H1 (cell line): ENCODE measurements at regions not wholly inside any gene's neighbourhood (a gene's known extent, or its start where the extent isn't known, plus 50 kb on each side); places are given as distances from the start of the nearest gene placed in this dataset.

Experiments
- CTCF ChIA-PET: fragments of 300-600 bp; sonication (Branson Sonifier 250); formaldehyde crosslinking; loops from one replicate; lab custom pipeline; 2021; ENCODE audit not compliant: partially characterized antibody; lab: Charles Lee
- POLR2A ChIA-PET: fragments of 300-600 bp; sonication (Branson Sonifier 250); formaldehyde crosslinking; loops from one replicate; lab custom pipeline; 2021; ENCODE audit warnings: inconsistent platforms; ENCODE audit not compliant: partially characterized antibody; lab: Charles Lee
- DNase-seq, 2 experiments: peaks; one replicate each; pipeline versions ENCODE4 v3.0.0 to v3.0.0-alpha.2; 2010 to 2022; ENCODE audit warnings: low spot score in 2 of 2, low read depth in 1 of 2, mixed read lengths in 1 of 2
- FAIRE-seq: peaks from 2 replicates; lab custom pipeline; 2011; peaks lifted over from hg19 to GRCh38; lab: Jason Lieb, UNC
- H2AFZ ChIP-seq: 2 replicates; pipeline ENCODE4 v1.8.1; 2012; ENCODE audit warnings: low read length, inconsistent platforms
- H2AK5ac ChIP-seq: 2 replicates; pipeline ENCODE4 v1.6.1; 2013; ENCODE audit warnings: low read depth, low read length
- H2BK120ac ChIP-seq: replicated peaks from 2 replicates; pipeline ENCODE3; 2013; ENCODE audit warnings: low read depth, low read length, inconsistent platforms
- H2BK12ac ChIP-seq: 2 replicates; pipeline ENCODE4 v1.6.1; 2013; ENCODE audit warnings: low read depth, low read length
- H2BK15ac ChIP-seq: 2 replicates; pipeline ENCODE4 v1.6.1; 2013; ENCODE audit warnings: low read length
- H2BK20ac ChIP-seq: 2 replicates; pipeline ENCODE4 v1.6.1; 2013; ENCODE audit warnings: low read length
- H2BK5ac ChIP-seq: 2 replicates; pipeline ENCODE4 v1.6.1; 2013; ENCODE audit warnings: low read depth, low read length
- H3K14ac ChIP-seq: 2 replicates; pipeline ENCODE4 v1.6.1; 2013; ENCODE audit warnings: inconsistent platforms; ENCODE audit not compliant: insufficient read length
- H3K18ac ChIP-seq: 2 replicates; pipeline ENCODE4 v1.6.1; 2013; ENCODE audit warnings: low read length; ENCODE audit errors: extremely low read depth
- H3K23ac ChIP-seq: 2 replicates; pipeline ENCODE4 v1.6.1; 2013; ENCODE audit warnings: inconsistent platforms; ENCODE audit not compliant: insufficient read length
- H3K23me2 ChIP-seq: 2 replicates; pipeline ENCODE4 v1.6.1; 2013; ENCODE audit warnings: low read depth, low read length
- H3K27ac ChIP-seq: 2 replicates; pipeline ENCODE4 v1.6.1; 2011; ENCODE audit warnings: low read depth, low read length, inconsistent platforms
- H3K27me3 ChIP-seq, 4 experiments: replicated peaks in 1 of 4; 1 replicate in 1 of 4; 2 replicates in 3 of 4; pipeline versions ENCODE4 v1.6.1 to v1.8.1; 2011 to 2013; ENCODE audit warnings: low read length in 3 of 4, mild to moderate bottlenecking in 3 of 4, inconsistent platforms in 2 of 4, mixed read lengths in 2 of 4, moderate library complexity in 1 of 4; ENCODE audit not compliant: control insufficient read depth in 3 of 4, insufficient read depth in 3 of 4; ENCODE audit errors: extremely low read depth in 1 of 4
- H3K36me3 ChIP-seq, 4 experiments: 2 replicates each; pipeline versions ENCODE4 v1.6.1 to v1.8.1; 2011 to 2013; ENCODE audit warnings: mild to moderate bottlenecking in 4 of 4, low read length in 3 of 4, moderate library complexity in 2 of 4, control low read depth in 1 of 4, inconsistent platforms in 1 of 4; ENCODE audit not compliant: insufficient read depth in 4 of 4, control insufficient read depth in 2 of 4
- H3K4ac ChIP-seq: replicated peaks from 2 replicates; pipeline ENCODE3; 2013; ENCODE audit warnings: low read length, low read depth, mixed read lengths, inconsistent platforms; ENCODE audit not compliant: insufficient read length
- H3K4me1 ChIP-seq, 4 experiments: replicated peaks in 1 of 4; 1 replicate in 1 of 4; 2 replicates in 3 of 4; pipeline versions ENCODE4 v1.6.1 to v1.8.1; 2011 to 2013; ENCODE audit warnings: low read length in 3 of 4, inconsistent platforms in 2 of 4, mixed read lengths in 1 of 4; ENCODE audit not compliant: insufficient read depth in 4 of 4, control insufficient read depth in 3 of 4
- H3K4me2 ChIP-seq, 2 experiments: 2 replicates each; pipeline versions ENCODE4 v1.6.1 to v1.8.1; 2011 to 2013; ENCODE audit warnings: low read depth in 2 of 2, low read length in 2 of 2, control low read depth in 1 of 2, inconsistent platforms in 1 of 2, mild to moderate bottlenecking in 1 of 2; ENCODE audit not compliant: insufficient read depth in 1 of 2
- H3K4me3 ChIP-seq, 4 experiments: fragments of 200-600, 300-600 bp in 1 of 4; sonication (generic), shearing (Covaris generic), sonication (Bioruptor Twin) in 1 of 4; 2 replicates each; pipeline versions ENCODE4 v1.5.1 to v1.8.1; 2011 to 2016; ENCODE audit warnings: low read length in 4 of 4, low read depth in 3 of 4, control low read depth in 2 of 4, inconsistent platforms in 2 of 4, mild to moderate bottlenecking in 2 of 4, mixed read lengths in 1 of 4, moderate library complexity in 1 of 4; ENCODE audit not compliant: insufficient read depth in 2 of 4; ENCODE audit errors: extremely low read depth in 1 of 4
- H3K56ac ChIP-seq: replicated peaks from 2 replicates; pipeline ENCODE3; 2013; ENCODE audit warnings: low read depth, mild to moderate bottlenecking, mixed read lengths, low read length, inconsistent platforms; ENCODE audit not compliant: insufficient read length
- H3K79me1 ChIP-seq: 2 replicates; pipeline ENCODE4 v1.6.1; 2013; ENCODE audit warnings: low read depth, low read length, control low read depth
- H3K79me2 ChIP-seq, 2 experiments: 2 replicates each; pipeline versions ENCODE4 v1.6.1 to v1.8.1; 2012 to 2013; ENCODE audit warnings: low read length in 2 of 2, mild to moderate bottlenecking in 2 of 2, inconsistent platforms in 1 of 2; ENCODE audit not compliant: insufficient read depth in 2 of 2, control insufficient read depth in 1 of 2
- H3K9ac ChIP-seq, 4 experiments: replicated peaks in 1 of 4; 1 replicate in 1 of 4; 2 replicates in 3 of 4; pipeline versions ENCODE4 v1.6.1 to v1.8.1; 2011 to 2013; ENCODE audit warnings: low read depth in 3 of 4, low read length in 3 of 4, control low read depth in 2 of 4, mild to moderate bottlenecking in 2 of 4, moderate library complexity in 2 of 4, inconsistent platforms in 1 of 4; ENCODE audit errors: extremely low read depth in 1 of 4
- H3K9me3 ChIP-seq, 2 experiments: 2 replicates each; pipeline versions ENCODE4 v1.6.1 to v1.8.1; 2012 to 2013; ENCODE audit warnings: mild to moderate bottlenecking in 2 of 2, moderate library complexity in 2 of 2, control low read depth in 1 of 2, inconsistent platforms in 1 of 2, low read depth in 1 of 2, low read length in 1 of 2, mixed read lengths in 1 of 2; ENCODE audit not compliant: insufficient read depth in 2 of 2
- H4K20me1 ChIP-seq, 2 experiments: replicated peaks in 1 of 2; 2 replicates each; pipeline versions ENCODE3 to v1.8.1; 2011 to 2013; ENCODE audit warnings: inconsistent platforms in 2 of 2, low read length in 2 of 2, mild to moderate bottlenecking in 1 of 2; ENCODE audit not compliant: insufficient read depth in 2 of 2, control insufficient read depth in 1 of 2
- H4K5ac ChIP-seq: 2 replicates; pipeline ENCODE4 v1.6.1; 2013; ENCODE audit warnings: low read length, low read depth, mixed read lengths, inconsistent platforms; ENCODE audit not compliant: insufficient read length
- H4K8ac ChIP-seq: 2 replicates; pipeline ENCODE4 v1.8.0; 2013; ENCODE audit warnings: mild to moderate bottlenecking, moderate library complexity, low read length, inconsistent platforms; ENCODE audit not compliant: insufficient read depth; ENCODE audit errors: extremely low read depth
- H4K91ac ChIP-seq: replicated peaks from 2 replicates; pipeline ENCODE3; 2013; ENCODE audit warnings: low read length, mixed read lengths, inconsistent platforms; ENCODE audit not compliant: insufficient read length
- EGR1 ChIP-seq: IDR thresholded peaks from 2 replicates; pipeline ENCODE4 v1.6.1; 2011; ENCODE audit warnings: low read depth, low read length, borderline replicate concordance
- MAFK ChIP-seq: IDR thresholded peaks from 2 replicates; pipeline ENCODE4 v1.6.1; 2012; ENCODE audit warnings: low read depth, mild to moderate bottlenecking, improper control_type of control experiment, low read length
- NANOG ChIP-seq: IDR thresholded peaks from 2 replicates; pipeline ENCODE4 v1.6.1; 2011; ENCODE audit warnings: low read length, low read depth, mild to moderate bottlenecking, inconsistent platforms; ENCODE audit not compliant: insufficient read depth, poor library complexity, severe bottlenecking
- NRF1 ChIP-seq: IDR thresholded peaks from 2 replicates; pipeline ENCODE4 v1.6.1; 2011; ENCODE audit warnings: mild to moderate bottlenecking, low read depth, low read length, improper control_type of control experiment
- POU5F1 ChIP-seq: IDR thresholded peaks from 2 replicates; pipeline ENCODE4 v1.6.1; 2011; ENCODE audit warnings: low read depth, mild to moderate bottlenecking, low read length, moderate library complexity
- SP1 ChIP-seq: IDR thresholded peaks from 2 replicates; pipeline ENCODE4 v1.6.1; 2011; ENCODE audit warnings: low read depth, low read length
- SRF ChIP-seq: IDR thresholded peaks from 2 replicates; pipeline ENCODE4 v1.6.1; 2011; ENCODE audit warnings: mild to moderate bottlenecking, low read depth, low read length, moderate library complexity
- WGBS, 2 experiments: shearing (Covaris generic) in 1 of 2; methylation state at CpG; one replicate each; pipeline versions ENCODE4 v1.1.6 to v1.1.7; 2013 to 2015; ENCODE audit warnings: low lambda C conversion rate in 2 of 2, mixed read lengths in 2 of 2, inconsistent platforms in 1 of 2, low coverage in 1 of 2, missing lambda C conversion rate in 1 of 2; ENCODE audit not compliant: insufficient replicate concordance in 2 of 2, insufficient coverage in 1 of 2, insufficient read length in 1 of 2; ENCODE audit errors: extremely low coverage in 1 of 2, missing lambda C conversion rate in 1 of 2; 5-methylcytosine and 5-hydroxymethylcytosine counted together
- TF ChIP-seq, protein P1 (sequence below): IDR thresholded peaks from 2 replicates; pipeline ENCODE4 v1.6.1; 2012; ENCODE audit warnings: inconsistent platforms

DNA sequence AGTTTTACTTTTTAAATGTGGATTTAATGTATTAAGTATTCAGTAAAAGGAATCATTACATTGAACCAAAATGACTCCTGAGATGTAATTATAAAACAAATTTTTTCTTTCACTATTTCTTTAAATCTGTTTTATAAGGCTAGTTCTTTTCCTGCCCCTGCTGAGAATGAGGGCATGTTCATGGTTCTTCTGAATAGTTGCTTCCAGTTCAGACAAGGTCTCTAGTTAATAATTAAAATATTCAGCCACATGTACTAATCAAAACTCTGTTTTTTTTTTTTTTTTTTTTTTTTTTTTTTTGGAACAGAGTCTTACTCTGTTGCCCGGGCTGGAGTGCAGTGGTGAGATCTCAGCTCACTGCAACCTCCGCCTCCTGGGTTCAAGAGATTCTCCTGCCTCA is 321.2 kb downstream of the DNAJB9 start:
- FAIRE-seq: no peak
- Histone ChIP-seq H3K23ac (no peak overlapping the region), H3K14ac (no peak overlapping the region), H3K79me1 (no peaks in the 10 kb centered on the region), H3K9ac (no peak overlapping the region), H2AK5ac (no peak overlapping the region), H4K5ac (no peak overlapping the region), H3K18ac (no peak overlapping the region), H2BK12ac (no peak overlapping the region), H3K4me3 (no peak overlapping the region), H4K91ac (no peak overlapping the region), H2BK20ac (no peak overlapping the region), H2AFZ (no peak overlapping the region), H2BK5ac (no peak overlapping the region), H3K4me1 (no peaks in the 10 kb centered on the region), H3K4me2 (no peak overlapping the region), H4K8ac (no peak overlapping the region), H3K4ac (no peak overlapping the region), H3K27ac (no peak overlapping the region), H3K9me3 (no peaks in the 10 kb centered on the region), H4K20me1 (no peaks in the 10 kb centered on the region), H2BK120ac (no peak overlapping the region), H3K23me2 (no peaks in the 10 kb centered on the region), H3K56ac (no peak overlapping the region), H3K36me3 (no peaks in the 10 kb centered on the region), H3K79me2 (no peaks in the 10 kb centered on the region), H2BK15ac (no peak overlapping the region), H3K27me3 (no peaks in the 10 kb centered on the region)
- DNase-seq: no peak
- POLR2A ChIA-PET: no interaction called here
- CTCF ChIA-PET: interaction anchor here (2.4 kb wide), 1 partner anchor 16 kb away, joined by 8 read pairs; no protein-coding TSS in a partner anchor
- 94% methylated on average over 2 of the region's 2 CpGs; no CpG with 5 or more reads in 1 of the 2 experiments for WGBS, 2 experiments
- TF ChIP-seq, protein P1, sequence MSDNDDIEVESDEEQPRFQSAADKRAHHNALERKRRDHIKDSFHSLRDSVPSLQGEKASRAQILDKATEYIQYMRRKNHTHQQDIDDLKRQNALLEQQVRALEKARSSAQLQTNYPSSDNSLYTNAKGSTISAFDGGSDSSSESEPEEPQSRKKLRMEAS: no peak
- TF ChIP-seq MAFK (no peak), NRF1 (no peak), SP1 (no peak), EGR1 (no peak), NANOG (no peak), SRF (no peak), POU5F1 (no peak)
